Activated T-helper 17 cell treated with anti-CD3 and anti-CD28 coated beads, Interleukin-2, amount 50 U/mL, for 72 hours (primary cell): ENCODE measurements at regions not wholly inside any gene's neighbourhood (a gene's known extent, or its start where the extent isn't known, plus 50 kb on each side); places are given as distances from the start of the nearest gene placed in this dataset.
"Not testable (repeated sequence)": the region's sequence is repeated elsewhere in the genome, so short reads cannot be mapped to it uniquely, and the experiment has no call there.

ENCODE experiments used
- ATAC-seq: fragments of 150-1000 bp; cut with Tn5 transposase; replicated peaks from 2 replicates; pipeline ENCODE4 v1.10.0; 2021; ENCODE audit warnings: mild to moderate bottlenecking, moderate library complexity
- H3K27ac Mint-ChIP-seq: one replicate; pipeline ENCODE4 v1.8.0; 2022; ENCODE audit warnings: mixed read lengths
- H3K27me3 Mint-ChIP-seq: one replicate; pipeline ENCODE4 v1.8.0; 2022; ENCODE audit warnings: mixed read lengths
- H3K36me3 Mint-ChIP-seq: one replicate; pipeline ENCODE4 v1.8.0; 2022; ENCODE audit warnings: low read depth, mild to moderate bottlenecking, mixed read lengths
- H3K4me1 Mint-ChIP-seq: one replicate; pipeline ENCODE4 v1.8.0; 2022; ENCODE audit warnings: mixed read lengths
- H3K4me3 Mint-ChIP-seq: one replicate; pipeline ENCODE4 v1.8.0; 2022; ENCODE audit warnings: mild to moderate bottlenecking, mixed read lengths
- H3K9me3 Mint-ChIP-seq: one replicate; pipeline ENCODE4 v1.8.0; 2022; ENCODE audit warnings: mixed read lengths

DNA sequence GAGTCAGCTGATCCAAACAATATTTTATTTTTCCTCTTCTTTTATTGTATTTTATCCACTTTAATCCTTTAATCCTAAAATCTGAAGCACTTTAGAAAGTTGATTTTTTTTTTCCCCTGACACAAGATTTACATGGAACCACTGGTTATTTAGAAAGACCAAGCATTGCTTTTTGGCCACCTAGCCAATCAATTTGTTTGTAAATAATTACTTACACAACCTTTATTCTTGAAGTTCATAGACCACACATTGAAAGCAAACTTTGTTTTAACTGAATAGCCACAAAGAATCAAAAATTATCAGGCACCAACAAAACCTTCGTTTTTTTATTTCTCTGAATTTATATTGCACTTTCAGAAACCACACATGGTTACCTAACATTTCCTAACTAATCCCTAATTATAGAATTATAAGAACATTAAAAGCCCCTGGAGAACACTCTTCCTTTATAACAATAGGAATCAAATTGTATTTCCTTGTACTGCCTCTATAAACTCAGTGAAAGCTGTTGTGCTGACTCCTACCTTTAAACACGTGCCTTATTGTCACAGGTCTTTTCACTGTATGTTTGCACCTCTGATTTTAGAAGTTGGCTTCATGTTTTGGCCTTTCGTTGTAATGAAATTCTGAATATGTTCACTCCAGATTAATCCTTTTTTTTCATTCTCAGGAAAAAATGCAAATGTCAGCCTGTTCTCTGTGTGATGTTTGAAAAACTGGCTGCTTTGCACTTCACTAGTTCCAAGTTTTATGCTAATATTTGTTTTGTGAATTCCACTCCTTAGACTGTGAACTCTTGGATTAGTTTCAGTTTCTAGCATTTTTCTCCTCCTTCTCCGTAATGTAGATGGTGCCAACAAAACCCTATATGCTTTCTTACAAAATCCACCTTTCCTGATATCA lies 1511.9 kb downstream of the REEP3 start:
- no peak for ATAC-seq
- Mint-ChIP-seq H3K4me1 (no peaks in the 10 kb centered on the region), H3K27me3 (no peaks in the 10 kb centered on the region), H3K36me3 (no peaks in the 10 kb centered on the region), H3K27ac (no peak overlapping the region), H3K4me3 (no peak overlapping the region), H3K9me3 (peaks cover 12% of the 10 kb centered on the region)

DNA sequence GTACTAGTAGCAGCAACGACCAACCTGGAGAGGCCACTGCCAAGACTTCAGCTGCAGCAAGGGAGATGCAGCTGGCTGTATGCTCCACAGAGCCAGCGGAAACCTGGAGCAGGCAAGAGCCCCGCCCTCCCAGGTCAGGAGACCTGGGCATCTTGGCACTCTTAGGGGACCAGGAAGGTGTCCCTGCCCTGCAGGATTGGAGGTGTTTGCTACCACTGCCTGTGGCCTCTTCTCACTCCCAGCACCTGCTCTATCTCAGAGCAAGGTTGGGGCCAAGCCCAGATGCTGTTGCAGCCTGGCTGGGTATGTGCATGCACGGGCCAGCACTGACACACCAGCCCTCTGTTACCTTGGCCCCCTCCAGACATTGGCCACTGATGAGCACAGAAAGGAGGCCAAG lies 1512.8 kb downstream of the REEP3 start:
- H3K36me3 Mint-ChIP-seq: no peaks in the 10 kb centered on the region

DNA sequence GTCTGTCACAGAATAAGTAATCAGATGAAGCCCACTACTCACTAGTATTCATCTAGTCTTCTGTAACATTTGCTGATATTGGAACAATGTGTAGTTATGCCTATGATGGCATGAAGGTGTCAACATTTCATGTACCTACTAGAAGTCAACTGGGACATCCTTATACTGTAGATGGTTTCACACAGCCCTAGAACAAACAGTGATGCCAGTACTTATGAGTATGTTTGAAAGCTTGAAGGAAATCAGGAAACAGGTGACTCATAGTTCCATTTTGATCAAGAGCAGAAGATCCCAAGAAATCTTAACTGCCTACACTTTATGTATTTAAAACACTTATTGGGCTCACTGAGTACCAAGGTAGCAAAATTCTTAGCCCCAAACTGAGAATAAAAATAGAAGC lies 1519.6 kb downstream of the REEP3 start:
- Mint-ChIP-seq H3K4me1 (no peaks in the 10 kb centered on the region), H3K27me3 (no peaks in the 10 kb centered on the region), H3K9me3 (peaks cover 8% of the 10 kb centered on the region), H3K4me3 (no peak overlapping the region), H3K27ac (no peak overlapping the region), H3K36me3 (no peaks in the 10 kb centered on the region)
- no peak for ATAC-seq

More for the DNA sequence above, 1512.8 kb downstream of the REEP3 start:
- Mint-ChIP-seq H3K27me3 (no peaks in the 10 kb centered on the region), H3K27ac (no peak overlapping the region), H3K4me3 (no peak overlapping the region), H3K4me1 (no peaks in the 10 kb centered on the region), H3K9me3 (peaks cover 10% of the 10 kb centered on the region)
- no peak for ATAC-seq

- Mint-ChIP-seq H3K4me1 (no peaks in the 10 kb centered on the region), H3K9me3 (peaks cover 7% of the 10 kb centered on the region)
Observed at GRCh38 chr10:65041307-65041706, 1520.1 kb downstream of the REEP3 start.

DNA sequence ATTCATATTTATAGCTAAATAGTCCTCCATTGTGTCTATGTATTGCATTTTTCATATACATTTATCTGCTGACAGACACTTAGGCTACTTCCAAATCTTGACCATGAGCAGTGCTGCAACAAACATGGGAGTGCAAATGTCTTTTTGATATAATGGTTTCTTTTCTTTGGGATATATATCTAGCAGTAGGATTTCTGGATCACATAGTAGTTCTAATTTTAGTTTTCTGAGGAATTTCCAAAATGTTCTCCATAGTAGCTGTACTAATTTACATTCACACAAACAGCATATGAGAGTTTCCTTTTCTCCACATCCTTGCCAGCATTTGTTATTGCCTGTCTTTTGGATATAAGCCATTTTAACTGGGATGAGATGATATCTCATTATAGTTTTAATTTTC lies 1521.3 kb downstream of the REEP3 start:
- no peak overlapping the region for H3K4me3 Mint-ChIP-seq
- H3K4me1 Mint-ChIP-seq: no peaks in the 10 kb centered on the region
- no peaks in the 10 kb centered on the region for H3K27me3 Mint-ChIP-seq
- H3K36me3 Mint-ChIP-seq: no peaks in the 10 kb centered on the region
- peaks cover 4% of the 10 kb centered on the region for H3K9me3 Mint-ChIP-seq
- H3K27ac Mint-ChIP-seq: no peak overlapping the region
- ATAC-seq: no peak

More at GRCh38 chr10:65041307-65041706, 1520.1 kb downstream of the REEP3 start:
- no peak overlapping the region for H3K4me3 Mint-ChIP-seq
- H3K27ac Mint-ChIP-seq: no peak overlapping the region
- ATAC-seq: no peak
- H3K36me3 Mint-ChIP-seq: no peaks in the 10 kb centered on the region
- no peaks in the 10 kb centered on the region for H3K27me3 Mint-ChIP-seq

GRCh38 chr10:65046831-65047230 lies 1525.6 kb downstream of the REEP3 start:
- Mint-ChIP-seq H3K9me3 (no peaks in the 10 kb centered on the region), H3K36me3 (no peaks in the 10 kb centered on the region), H3K4me3 (no peak overlapping the region), H3K4me1 (no peaks in the 10 kb centered on the region), H3K27me3 (no peaks in the 10 kb centered on the region), H3K27ac (no peak overlapping the region)
- ATAC-seq: no peak

DNA sequence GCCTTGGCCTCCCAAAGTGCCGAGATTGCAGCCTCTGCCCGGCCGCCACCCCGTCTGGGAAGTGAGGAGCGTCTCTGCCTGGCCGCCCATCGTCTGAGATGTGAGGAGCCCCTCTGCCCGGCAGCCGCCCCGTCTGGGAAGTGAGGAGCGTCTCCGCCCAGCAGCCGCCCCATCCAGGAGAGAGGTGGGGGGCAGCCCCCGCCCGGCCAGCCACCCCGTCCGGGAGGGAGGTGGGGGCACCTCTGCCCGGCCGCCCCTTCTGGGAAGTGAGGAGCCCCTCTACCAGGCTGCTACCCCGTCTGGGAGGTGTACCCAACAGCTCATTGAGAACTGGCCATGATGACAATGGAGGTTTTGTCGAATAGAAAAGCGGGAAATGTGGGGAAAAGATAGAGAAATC lies 1530.9 kb downstream of the REEP3 start:
- H3K36me3 Mint-ChIP-seq, ATAC-seq, H3K9me3 Mint-ChIP-seq, H3K4me1 Mint-ChIP-seq, H3K27me3 Mint-ChIP-seq, H3K27ac Mint-ChIP-seq, H3K4me3 Mint-ChIP-seq: not testable (repeated sequence)

DNA sequence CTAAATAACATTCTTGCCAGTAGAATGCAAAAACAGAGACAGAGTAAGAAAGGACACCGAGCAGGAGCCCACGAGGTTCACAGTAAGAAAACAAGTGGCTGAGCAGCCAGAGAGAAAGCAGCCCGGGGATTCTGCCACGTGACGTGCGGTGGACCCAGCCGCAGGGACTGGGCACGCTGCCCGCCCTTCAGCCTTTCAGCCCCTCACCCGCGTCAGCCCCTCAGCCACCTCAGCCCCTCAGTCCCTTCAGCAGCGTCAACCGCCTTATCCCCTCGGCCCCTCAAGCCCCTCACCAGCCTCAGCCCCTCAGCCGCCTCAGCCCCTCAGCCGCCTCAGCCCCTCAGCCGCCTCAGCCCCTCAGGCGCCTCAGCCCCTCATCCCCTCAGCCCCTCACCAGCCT lies 1532.2 kb downstream of the REEP3 start:
- ATAC-seq, H3K9me3 Mint-ChIP-seq, H3K27me3 Mint-ChIP-seq, H3K4me1 Mint-ChIP-seq, H3K4me3 Mint-ChIP-seq, H3K27ac Mint-ChIP-seq, H3K36me3 Mint-ChIP-seq: not testable (repeated sequence)

DNA sequence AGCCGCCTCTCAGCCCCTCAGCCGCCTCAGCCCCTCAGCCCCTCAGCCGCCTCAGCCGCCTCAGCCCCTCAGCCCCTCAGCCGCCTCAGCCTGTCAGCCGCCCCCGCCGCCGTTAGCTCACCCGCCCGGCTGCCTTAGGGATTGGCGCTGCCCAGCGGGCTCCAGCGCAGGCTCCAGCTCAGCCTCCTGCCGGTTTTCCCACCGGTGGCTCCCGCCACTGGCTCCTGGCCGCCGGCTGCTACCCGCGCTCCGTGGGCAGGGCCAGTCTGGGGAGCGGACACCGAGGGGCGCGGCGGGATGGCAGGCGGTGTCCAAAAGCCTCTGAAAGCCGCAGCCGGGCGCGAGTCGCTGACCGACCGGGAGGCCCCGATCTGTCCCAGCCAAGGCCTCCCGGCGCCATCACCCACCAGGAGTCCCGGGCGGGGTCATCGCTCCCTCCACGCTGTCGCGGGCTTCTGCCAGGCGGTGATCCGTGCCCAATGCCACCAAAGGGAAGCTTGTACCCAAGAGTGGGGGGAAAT lies 1532.7 kb downstream of the REEP3 start:
- H3K27ac Mint-ChIP-seq, H3K36me3 Mint-ChIP-seq, H3K9me3 Mint-ChIP-seq, ATAC-seq, H3K4me1 Mint-ChIP-seq, H3K4me3 Mint-ChIP-seq, H3K27me3 Mint-ChIP-seq: not testable (repeated sequence)

DNA sequence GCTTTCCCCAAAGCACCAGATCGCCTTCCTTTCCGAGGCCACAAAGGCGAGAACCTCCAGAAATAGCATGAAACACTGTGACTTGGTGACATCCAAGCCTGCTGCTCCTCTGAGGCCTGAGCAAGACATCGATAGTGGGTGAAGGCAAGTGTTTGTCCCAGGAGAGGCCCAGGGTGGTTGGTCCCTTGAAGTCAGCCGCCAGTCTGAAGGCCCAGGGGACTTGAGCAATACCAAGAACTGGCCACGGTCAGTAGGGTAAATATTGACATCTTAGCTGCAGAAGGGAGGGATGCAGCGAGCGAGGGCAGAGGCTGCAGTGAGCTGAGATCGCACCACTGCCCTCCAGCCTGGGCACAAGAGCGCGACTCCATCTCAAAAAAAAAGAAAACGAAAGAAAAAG lies 1533.5 kb downstream of the REEP3 start:
- H3K27ac Mint-ChIP-seq, H3K36me3 Mint-ChIP-seq, ATAC-seq, H3K4me3 Mint-ChIP-seq, H3K9me3 Mint-ChIP-seq, H3K27me3 Mint-ChIP-seq, H3K4me1 Mint-ChIP-seq: not testable (repeated sequence)

GRCh38 chr10:65065278-65065677 lies 1544.1 kb downstream of the REEP3 start:
- no peaks in the 10 kb centered on the region for H3K4me1 Mint-ChIP-seq
- no peak for ATAC-seq
- H3K27ac Mint-ChIP-seq: no peak overlapping the region
- H3K36me3 Mint-ChIP-seq: no peaks in the 10 kb centered on the region
- no peak overlapping the region for H3K4me3 Mint-ChIP-seq
- no peaks in the 10 kb centered on the region for H3K9me3 Mint-ChIP-seq
- H3K27me3 Mint-ChIP-seq: no peaks in the 10 kb centered on the region

GRCh38 chr10:65083222-65083621 lies 1562.0 kb downstream of the REEP3 start:
- no peak for ATAC-seq
- no peak overlapping the region for H3K27ac Mint-ChIP-seq
- H3K4me3 Mint-ChIP-seq: no peak overlapping the region
- peaks cover 6% of the 10 kb centered on the region for H3K9me3 Mint-ChIP-seq
- no peaks in the 10 kb centered on the region for H3K27me3 Mint-ChIP-seq
- H3K36me3 Mint-ChIP-seq: no peaks in the 10 kb centered on the region
- no peaks in the 10 kb centered on the region for H3K4me1 Mint-ChIP-seq

DNA sequence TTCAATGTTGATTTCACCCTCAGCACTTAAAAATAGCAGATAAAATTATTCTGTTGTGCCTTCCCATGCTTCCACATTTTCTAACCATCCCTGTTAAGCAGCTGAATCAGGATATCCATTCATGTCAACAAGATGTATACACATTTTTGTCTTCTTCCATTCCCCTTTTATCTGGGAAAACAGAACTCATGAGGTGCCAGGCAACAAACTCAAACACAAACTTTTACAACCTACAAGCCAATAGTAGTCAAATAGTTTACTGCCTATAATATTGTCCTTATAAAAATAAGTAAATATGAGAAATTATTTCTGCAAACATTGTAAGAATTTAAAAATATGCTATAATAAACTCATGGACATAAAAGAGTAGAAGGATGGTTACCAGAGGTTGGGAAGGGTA lies 1569.8 kb downstream of the REEP3 start:
- Mint-ChIP-seq H3K4me1 (no peaks in the 10 kb centered on the region), H3K27me3 (no peaks in the 10 kb centered on the region), H3K36me3 (no peaks in the 10 kb centered on the region), H3K4me3 (no peak overlapping the region), H3K9me3 (no peaks in the 10 kb centered on the region), H3K27ac (no peak overlapping the region)
- ATAC-seq: no peak

- no peak for ATAC-seq
- no peaks in the 10 kb centered on the region for H3K27me3 Mint-ChIP-seq
- no peak overlapping the region for H3K27ac Mint-ChIP-seq
- no peak overlapping the region for H3K4me3 Mint-ChIP-seq
- H3K36me3 Mint-ChIP-seq: no peaks in the 10 kb centered on the region
- H3K9me3 Mint-ChIP-seq: peaks cover 3% of the 10 kb centered on the region
- H3K4me1 Mint-ChIP-seq: no peaks in the 10 kb centered on the region
Observed at GRCh38 chr10:65100146-65100545, 1578.9 kb downstream of the REEP3 start.

GRCh38 chr10:65100881-65101280 lies 1579.7 kb downstream of the REEP3 start:
- not testable (repeated sequence) for H3K4me3 Mint-ChIP-seq, H3K27me3 Mint-ChIP-seq, H3K4me1 Mint-ChIP-seq, ATAC-seq, H3K9me3 Mint-ChIP-seq, H3K36me3 Mint-ChIP-seq, H3K27ac Mint-ChIP-seq
